ENCODE measurements at regions not wholly inside any gene's neighbourhood (a gene's known extent, or its start where the extent isn't known, plus 50 kb on each side); places are given as distances from the start of the nearest gene placed in this dataset.

DNA sequence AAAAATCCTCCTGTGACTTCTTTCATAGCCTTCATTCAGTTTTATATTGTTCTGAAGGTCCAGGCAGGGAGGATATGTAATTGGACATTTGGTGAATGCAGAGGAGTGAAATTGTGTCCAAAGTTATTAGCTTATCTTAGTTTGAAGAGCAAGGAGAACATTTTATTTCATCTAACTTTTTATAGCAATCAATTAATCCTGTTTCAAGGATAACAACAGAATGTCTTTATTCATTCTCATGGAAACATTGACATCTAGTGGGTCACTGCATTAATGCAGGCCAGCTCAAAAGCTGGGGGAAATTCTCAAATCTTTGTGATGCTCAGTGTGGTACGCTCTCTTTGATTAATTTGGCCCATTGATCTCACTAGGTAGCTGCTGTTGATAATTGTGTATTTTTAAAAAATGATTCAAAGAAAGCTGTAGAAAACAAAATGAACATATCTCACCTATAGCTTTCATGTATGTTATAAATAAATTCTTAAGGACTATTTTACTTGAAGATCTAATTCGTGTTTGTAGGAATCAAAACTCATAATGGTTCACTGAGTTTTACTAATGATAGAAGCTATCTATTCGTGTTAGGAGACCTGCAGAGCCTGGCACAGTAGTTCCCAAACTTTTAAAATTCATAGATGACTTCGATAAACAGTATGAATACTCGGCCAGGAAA lies 150.8 kb upstream of the KCNMB2 start:
- Histone ChIP-seq H3K36me3 (ENCODE audit: control insufficient read depth, insufficient read depth, low read length) (no peaks in the 10 kb centered on the region), H3K4me1 (peaks cover 26% of the 10 kb centered on the region), H3K27me3 (replicated peaks; ENCODE audit: control insufficient read depth, insufficient read depth, low read length) (no peaks in the 10 kb centered on the region), H3K9me3 (no peaks in the 10 kb centered on the region), H3K4me3 (ENCODE audit: low read depth, low read length) (no peak overlapping the region)
- no TSS peak for BruUV-seq (replicated peaks)
- no peaks in the 10 kb centered on the region for H3K36me3 Mint-ChIP-seq (ENCODE audit: insufficient read depth, unreplicated experiment)
- ChIA-PET CTCF (interaction anchor here (1.0 to 2.0 kb wide), 4 partner anchors 59 to 1335 kb away, joined by 3 to 6 read pairs (median 4); no protein-coding TSS in a partner anchor), POLR2A (interaction anchor here (0.6 kb wide), 1 partner anchor 639 kb away, joined by 3 read pairs; no protein-coding TSS in a partner anchor)
- no peaks in the 10 kb centered on the region for H3K27me3 Mint-ChIP-seq (ENCODE audit: insufficient read depth, unreplicated experiment)
- peaks cover 8% of the 10 kb centered on the region for H3K4me1 Mint-ChIP-seq (ENCODE audit: low read depth, unreplicated experiment)
- H3K9me3 Mint-ChIP-seq (ENCODE audit: unreplicated experiment), result no peaks in the 10 kb centered on the region
- no peak overlapping the region for H3K4me3 Mint-ChIP-seq (ENCODE audit: unreplicated experiment)
- no peak overlapping the region for H3K27ac Mint-ChIP-seq (ENCODE audit: unreplicated experiment)
- intact Hi-C loops (cut with micrococcal nuclease; ENCODE audit: unreplicated experiment), result loop anchor here (1.0 to 10.0 kb wide), 9 partner anchors 231 to 1513 kb away; partner anchors contain the start of gene TBL1XR1
- DNase-seq, result peak in 1 of 2 experiments; percentile 46
- TF ChIP-seq, protein P1, sequence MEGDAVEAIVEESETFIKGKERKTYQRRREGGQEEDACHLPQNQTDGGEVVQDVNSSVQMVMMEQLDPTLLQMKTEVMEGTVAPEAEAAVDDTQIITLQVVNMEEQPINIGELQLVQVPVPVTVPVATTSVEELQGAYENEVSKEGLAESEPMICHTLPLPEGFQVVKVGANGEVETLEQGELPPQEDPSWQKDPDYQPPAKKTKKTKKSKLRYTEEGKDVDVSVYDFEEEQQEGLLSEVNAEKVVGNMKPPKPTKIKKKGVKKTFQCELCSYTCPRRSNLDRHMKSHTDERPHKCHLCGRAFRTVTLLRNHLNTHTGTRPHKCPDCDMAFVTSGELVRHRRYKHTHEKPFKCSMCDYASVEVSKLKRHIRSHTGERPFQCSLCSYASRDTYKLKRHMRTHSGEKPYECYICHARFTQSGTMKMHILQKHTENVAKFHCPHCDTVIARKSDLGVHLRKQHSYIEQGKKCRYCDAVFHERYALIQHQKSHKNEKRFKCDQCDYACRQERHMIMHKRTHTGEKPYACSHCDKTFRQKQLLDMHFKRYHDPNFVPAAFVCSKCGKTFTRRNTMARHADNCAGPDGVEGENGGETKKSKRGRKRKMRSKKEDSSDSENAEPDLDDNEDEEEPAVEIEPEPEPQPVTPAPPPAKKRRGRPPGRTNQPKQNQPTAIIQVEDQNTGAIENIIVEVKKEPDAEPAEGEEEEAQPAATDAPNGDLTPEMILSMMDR (IDR thresholded peaks at IDR 0.05; ENCODE audit: insufficient read depth in 1 of 2, low read depth in 1 of 2, low read length in 1 of 2, severe bottlenecking in 1 of 2, unreplicated experiment in 1 of 2), result peak; percentile 57 to 72

DNA sequence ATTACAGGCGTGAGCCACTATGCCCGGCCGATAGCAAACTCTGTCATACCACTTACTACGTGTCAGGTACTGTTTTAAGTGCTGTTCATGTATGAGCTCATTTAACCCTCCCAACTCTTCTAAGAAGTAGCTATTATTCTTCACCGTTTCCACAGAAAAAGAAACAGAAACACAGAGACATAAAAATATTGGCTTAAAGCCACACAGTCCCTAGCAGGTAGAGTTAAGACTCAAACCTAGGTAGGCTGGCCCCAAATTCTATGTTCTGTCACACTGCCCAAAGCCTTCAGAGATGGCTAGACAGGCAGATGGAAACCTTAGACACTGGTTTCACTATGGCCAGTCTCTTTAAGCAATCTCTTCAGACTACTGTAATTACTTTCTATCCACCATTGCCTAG lies 149.8 kb upstream of the KCNMB2 start:
- intact Hi-C loops (cut with micrococcal nuclease; ENCODE audit: unreplicated experiment), result loop anchor here (5.0 to 10.0 kb wide), 8 partner anchors 232 to 1514 kb away; partner anchors contain the start of gene TBL1XR1
- POLR2A ChIA-PET, result no interaction called here
- H3K27me3 Mint-ChIP-seq (ENCODE audit: insufficient read depth, unreplicated experiment), result no peaks in the 10 kb centered on the region
- Histone ChIP-seq H3K36me3 (ENCODE audit: control insufficient read depth, insufficient read depth, low read length) (no peaks in the 10 kb centered on the region), H3K4me3 (ENCODE audit: low read depth, low read length) (no peak overlapping the region), H3K27me3 (replicated peaks; ENCODE audit: control insufficient read depth, insufficient read depth, low read length) (no peaks in the 10 kb centered on the region), H3K4me1 (peaks cover 25% of the 10 kb centered on the region), H3K9me3 (no peaks in the 10 kb centered on the region)
- no peak overlapping the region for H3K27ac Mint-ChIP-seq (ENCODE audit: unreplicated experiment)
- TF ChIP-seq, protein P1 (IDR thresholded peaks at IDR 0.05; ENCODE audit: insufficient read depth in 1 of 2, low read depth in 1 of 2, low read length in 1 of 2, severe bottlenecking in 1 of 2, unreplicated experiment in 1 of 2), result no peak
- peaks cover 8% of the 10 kb centered on the region for H3K4me1 Mint-ChIP-seq (ENCODE audit: low read depth, unreplicated experiment)
- no peak overlapping the region for H3K4me3 Mint-ChIP-seq (ENCODE audit: unreplicated experiment)
- H3K9me3 Mint-ChIP-seq (ENCODE audit: unreplicated experiment), result no peaks in the 10 kb centered on the region
- no peak for DNase-seq
- no TSS peak for BruUV-seq (replicated peaks)
- no peaks in the 10 kb centered on the region for H3K36me3 Mint-ChIP-seq (ENCODE audit: insufficient read depth, unreplicated experiment)
- CTCF ChIA-PET, result interaction anchor here (2.0 kb wide), 1 partner anchor 1335 kb away, joined by 6 read pairs; no protein-coding TSS in a partner anchor

DNA sequence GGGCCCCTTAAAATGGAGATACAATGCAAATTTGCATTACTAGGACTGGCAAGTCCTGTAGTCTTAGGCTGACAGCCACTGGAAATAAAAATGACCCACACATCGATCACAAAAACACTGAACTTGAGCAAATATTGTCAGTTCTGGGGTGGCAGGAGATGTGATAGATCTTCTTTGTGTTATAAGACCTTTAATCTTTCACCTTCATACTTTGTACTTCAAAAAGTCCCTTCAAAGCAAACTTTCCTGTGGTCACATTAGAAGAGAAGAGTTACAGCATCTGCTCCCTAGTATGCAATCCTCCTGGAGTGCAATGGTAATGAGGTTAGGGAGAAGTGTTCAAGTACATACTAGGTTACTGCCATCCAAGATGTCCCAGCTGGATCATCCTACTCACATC lies 149.4 kb upstream of the KCNMB2 start:
- H3K4me3 Mint-ChIP-seq (ENCODE audit: unreplicated experiment), result no peak overlapping the region
- peaks cover 8% of the 10 kb centered on the region for H3K4me1 Mint-ChIP-seq (ENCODE audit: low read depth, unreplicated experiment)
- H3K27me3 Mint-ChIP-seq (ENCODE audit: insufficient read depth, unreplicated experiment), result no peaks in the 10 kb centered on the region
- TF ChIP-seq, protein P1 (IDR thresholded peaks at IDR 0.05; ENCODE audit: insufficient read depth in 1 of 2, low read depth in 1 of 2, low read length in 1 of 2, severe bottlenecking in 1 of 2, unreplicated experiment in 1 of 2), result no peak
- no peak overlapping the region for H3K4me3 ChIP-seq (ENCODE audit: low read depth, low read length)
- H3K36me3 Mint-ChIP-seq (ENCODE audit: insufficient read depth, unreplicated experiment), result no peaks in the 10 kb centered on the region
- POLR2A ChIA-PET, result no interaction called here
- intact Hi-C loops (cut with micrococcal nuclease; ENCODE audit: unreplicated experiment), result loop anchor here (5.0 to 10.0 kb wide), 8 partner anchors 232 to 1515 kb away; partner anchors contain the start of gene TBL1XR1
- no peaks in the 10 kb centered on the region for H3K9me3 Mint-ChIP-seq (ENCODE audit: unreplicated experiment)
- H3K36me3 ChIP-seq (ENCODE audit: control insufficient read depth, insufficient read depth, low read length), result no peaks in the 10 kb centered on the region
- no TSS peak for BruUV-seq (replicated peaks)
- peaks cover 20% of the 10 kb centered on the region for H3K4me1 ChIP-seq
- DNase-seq, result no peak
- no peak overlapping the region for H3K27ac Mint-ChIP-seq (ENCODE audit: unreplicated experiment)
- no peaks in the 10 kb centered on the region for H3K27me3 ChIP-seq (replicated peaks; ENCODE audit: control insufficient read depth, insufficient read depth, low read length)
- CTCF ChIA-PET, result interaction anchor here (2.0 kb wide), 1 partner anchor 1336 kb away, joined by 6 read pairs; no protein-coding TSS in a partner anchor
- H3K9me3 ChIP-seq, result no peaks in the 10 kb centered on the region

Measured in Caco-2 (cell line).